Neural progenitor cell (in vitro differentiated cells): ENCODE measurements at regions not wholly inside any gene's neighbourhood (a gene's known extent, or its start where the extent isn't known, plus 50 kb on each side); places are given as distances from the start of the nearest gene placed in this dataset.

Source experiments
- EZH2 ChIP-seq: fragments of 200-600 bp; sonication (generic); IDR thresholded peaks from 2 replicates; pipeline ENCODE4 v1.6.1; 2017; ENCODE audit warnings: antibody characterized with exemption, mild to moderate bottlenecking, moderate library complexity
- EZH2phosphoT487 ChIP-seq: fragments of 200-600 bp; sonication (generic); IDR thresholded peaks from 2 replicates; pipeline ENCODE4 v1.6.1; 2017; ENCODE audit warnings: antibody characterized with exemption
- TF ChIP-seq, protein P1 (sequence below): fragments of 200-600 bp; sonication (generic); IDR thresholded peaks from 2 replicates; pipeline ENCODE4 v1.5.1; 2017; ENCODE audit warnings: antibody characterized with exemption, mild to moderate bottlenecking

DNA sequence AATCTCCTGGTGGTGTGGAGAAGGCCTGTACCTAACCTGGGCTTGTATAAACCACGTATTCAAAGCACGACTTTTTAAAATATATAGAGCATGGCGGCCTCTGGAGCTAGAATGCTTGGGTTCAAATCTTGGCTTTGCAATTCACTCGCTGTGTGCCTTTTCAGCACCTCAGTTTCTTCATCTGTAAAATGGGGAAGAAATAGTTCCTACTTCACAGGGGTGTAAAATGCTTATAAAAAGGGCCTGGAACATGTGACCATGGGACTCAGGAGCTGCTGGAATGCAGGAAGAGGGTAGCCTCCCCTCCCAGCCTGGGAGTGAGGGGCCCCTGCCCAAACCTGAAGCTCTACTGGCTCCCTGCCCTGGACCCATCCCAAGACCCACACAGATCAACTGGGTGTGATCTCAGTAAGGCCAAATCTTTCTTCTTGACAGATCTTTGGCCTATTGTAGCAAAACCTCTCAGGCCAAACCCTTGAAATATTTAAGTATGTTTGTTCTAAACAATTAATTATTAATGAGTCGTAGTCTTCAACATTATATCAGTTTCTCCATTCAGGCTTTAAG, 269.0 kb downstream of the ZSWIM6 start:
- TF ChIP-seq, protein P1, sequence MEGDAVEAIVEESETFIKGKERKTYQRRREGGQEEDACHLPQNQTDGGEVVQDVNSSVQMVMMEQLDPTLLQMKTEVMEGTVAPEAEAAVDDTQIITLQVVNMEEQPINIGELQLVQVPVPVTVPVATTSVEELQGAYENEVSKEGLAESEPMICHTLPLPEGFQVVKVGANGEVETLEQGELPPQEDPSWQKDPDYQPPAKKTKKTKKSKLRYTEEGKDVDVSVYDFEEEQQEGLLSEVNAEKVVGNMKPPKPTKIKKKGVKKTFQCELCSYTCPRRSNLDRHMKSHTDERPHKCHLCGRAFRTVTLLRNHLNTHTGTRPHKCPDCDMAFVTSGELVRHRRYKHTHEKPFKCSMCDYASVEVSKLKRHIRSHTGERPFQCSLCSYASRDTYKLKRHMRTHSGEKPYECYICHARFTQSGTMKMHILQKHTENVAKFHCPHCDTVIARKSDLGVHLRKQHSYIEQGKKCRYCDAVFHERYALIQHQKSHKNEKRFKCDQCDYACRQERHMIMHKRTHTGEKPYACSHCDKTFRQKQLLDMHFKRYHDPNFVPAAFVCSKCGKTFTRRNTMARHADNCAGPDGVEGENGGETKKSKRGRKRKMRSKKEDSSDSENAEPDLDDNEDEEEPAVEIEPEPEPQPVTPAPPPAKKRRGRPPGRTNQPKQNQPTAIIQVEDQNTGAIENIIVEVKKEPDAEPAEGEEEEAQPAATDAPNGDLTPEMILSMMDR: no peak
- no peak for TF ChIP-seq EZH2
- TF ChIP-seq EZH2phosphoT487: no peak
